HEK293 (cell line): ENCODE measurements at regions not wholly inside any gene's neighbourhood (a gene's known extent, or its start where the extent isn't known, plus 50 kb on each side); places are given as distances from the start of the nearest gene placed in this dataset.

Experiments used
- ZNF785 ChIP-seq: fragments of 450-650 bp; formaldehyde crosslinking; IDR thresholded peaks from 2 replicates; pipeline ENCODE4 v1.5.1; 2016; ENCODE audit warnings: missing biosample characterization, missing genetic modification characterization
- TF ChIP-seq, protein P1 (sequence below): fragments of 450-650 bp; formaldehyde crosslinking; IDR thresholded peaks from 2 replicates; pipeline ENCODE4 v1.5.1; 2016; ENCODE audit warnings: missing biosample characterization, missing genetic modification characterization
- TF ChIP-seq, protein P2 (sequence below): fragments of 450-650 bp; formaldehyde crosslinking; IDR thresholded peaks from 2 replicates; pipeline ENCODE4 v1.5.1; 2016; ENCODE audit warnings: missing biosample characterization, missing genetic modification characterization, low read depth

DNA sequence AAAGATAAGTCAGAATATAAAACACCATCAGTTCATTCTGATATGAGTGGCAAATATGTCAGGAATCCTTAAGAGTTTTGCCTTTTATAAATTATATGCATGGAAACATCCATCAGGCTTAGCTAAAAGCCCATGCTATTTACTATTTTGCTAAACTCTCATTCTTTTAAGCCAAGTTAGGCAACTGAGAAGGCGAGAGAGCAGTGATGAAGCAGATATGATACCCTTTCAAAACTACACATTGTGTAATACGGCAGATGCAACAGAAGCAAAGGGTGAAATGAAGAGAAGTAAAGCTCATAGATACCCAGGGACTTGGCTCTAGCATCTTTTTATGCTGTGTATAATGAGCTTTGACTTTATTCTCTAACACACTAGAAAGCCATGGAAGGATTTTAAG, 95.8 kb downstream of the SLIT2 start:
- TF ChIP-seq, protein P1, sequence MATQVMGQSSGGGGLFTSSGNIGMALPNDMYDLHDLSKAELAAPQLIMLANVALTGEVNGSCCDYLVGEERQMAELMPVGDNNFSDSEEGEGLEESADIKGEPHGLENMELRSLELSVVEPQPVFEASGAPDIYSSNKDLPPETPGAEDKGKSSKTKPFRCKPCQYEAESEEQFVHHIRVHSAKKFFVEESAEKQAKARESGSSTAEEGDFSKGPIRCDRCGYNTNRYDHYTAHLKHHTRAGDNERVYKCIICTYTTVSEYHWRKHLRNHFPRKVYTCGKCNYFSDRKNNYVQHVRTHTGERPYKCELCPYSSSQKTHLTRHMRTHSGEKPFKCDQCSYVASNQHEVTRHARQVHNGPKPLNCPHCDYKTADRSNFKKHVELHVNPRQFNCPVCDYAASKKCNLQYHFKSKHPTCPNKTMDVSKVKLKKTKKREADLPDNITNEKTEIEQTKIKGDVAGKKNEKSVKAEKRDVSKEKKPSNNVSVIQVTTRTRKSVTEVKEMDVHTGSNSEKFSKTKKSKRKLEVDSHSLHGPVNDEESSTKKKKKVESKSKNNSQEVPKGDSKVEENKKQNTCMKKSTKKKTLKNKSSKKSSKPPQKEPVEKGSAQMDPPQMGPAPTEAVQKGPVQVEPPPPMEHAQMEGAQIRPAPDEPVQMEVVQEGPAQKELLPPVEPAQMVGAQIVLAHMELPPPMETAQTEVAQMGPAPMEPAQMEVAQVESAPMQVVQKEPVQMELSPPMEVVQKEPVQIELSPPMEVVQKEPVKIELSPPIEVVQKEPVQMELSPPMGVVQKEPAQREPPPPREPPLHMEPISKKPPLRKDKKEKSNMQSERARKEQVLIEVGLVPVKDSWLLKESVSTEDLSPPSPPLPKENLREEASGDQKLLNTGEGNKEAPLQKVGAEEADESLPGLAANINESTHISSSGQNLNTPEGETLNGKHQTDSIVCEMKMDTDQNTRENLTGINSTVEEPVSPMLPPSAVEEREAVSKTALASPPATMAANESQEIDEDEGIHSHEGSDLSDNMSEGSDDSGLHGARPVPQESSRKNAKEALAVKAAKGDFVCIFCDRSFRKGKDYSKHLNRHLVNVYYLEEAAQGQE (tag by site-specific recombination) = no peak
- TF ChIP-seq, protein P2, sequence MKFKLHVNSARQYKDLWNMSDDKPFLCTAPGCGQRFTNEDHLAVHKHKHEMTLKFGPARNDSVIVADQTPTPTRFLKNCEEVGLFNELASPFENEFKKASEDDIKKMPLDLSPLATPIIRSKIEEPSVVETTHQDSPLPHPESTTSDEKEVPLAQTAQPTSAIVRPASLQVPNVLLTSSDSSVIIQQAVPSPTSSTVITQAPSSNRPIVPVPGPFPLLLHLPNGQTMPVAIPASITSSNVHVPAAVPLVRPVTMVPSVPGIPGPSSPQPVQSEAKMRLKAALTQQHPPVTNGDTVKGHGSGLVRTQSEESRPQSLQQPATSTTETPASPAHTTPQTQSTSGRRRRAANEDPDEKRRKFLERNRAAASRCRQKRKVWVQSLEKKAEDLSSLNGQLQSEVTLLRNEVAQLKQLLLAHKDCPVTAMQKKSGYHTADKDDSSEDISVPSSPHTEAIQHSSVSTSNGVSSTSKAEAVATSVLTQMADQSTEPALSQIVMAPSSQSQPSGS (tag by site-specific recombination) = no peak
- TF ChIP-seq ZNF785 (tag by site-specific recombination) = no peak
